A673 (cell line): ENCODE measurements at regions not wholly inside any gene's neighbourhood (a gene's known extent, or its start where the extent isn't known, plus 50 kb on each side); places are given as distances from the start of the nearest gene placed in this dataset.

Experiments used
- EZH2 ChIP-seq: fragments of 200-600 bp; sonication (generic); IDR thresholded peaks from 2 replicates; pipeline ENCODE4 v1.6.1; 2017; ENCODE audit warnings: borderline replicate concordance, low read depth, mild to moderate bottlenecking, mixed read lengths, antibody characterized with exemption, low read length; ENCODE audit not compliant: poor library complexity, severe bottlenecking
- TF ChIP-seq, protein P1 (sequence below): fragments of 300-800, 200-600 bp; sonication (generic); conservative IDR thresholded peaks from 2 replicates; pipeline ENCODE4 v1.5.1; 2017; ENCODE audit warnings: low read depth, mild to moderate bottlenecking, antibody characterized with exemption, low read length, moderate library complexity, mixed read lengths

DNA sequence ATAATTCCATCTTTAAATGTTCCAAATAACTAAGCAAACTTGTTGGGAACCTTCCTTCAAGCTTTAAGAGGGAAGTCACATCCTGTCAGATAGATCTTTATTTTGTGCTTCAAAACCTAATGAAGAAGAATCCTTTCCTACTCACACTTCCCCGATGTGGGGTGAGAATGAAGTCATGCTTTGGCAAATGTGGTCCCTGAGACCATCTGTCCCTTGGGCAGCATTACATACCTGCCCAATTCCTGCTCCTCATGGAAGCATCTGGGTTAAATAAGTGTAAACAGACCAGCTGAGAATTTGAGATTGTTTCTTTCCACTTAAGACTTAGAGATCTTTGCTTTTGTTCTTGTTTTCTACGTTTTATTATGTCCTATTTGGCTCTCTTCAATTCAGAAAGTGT is 606.0 kb upstream of the TMEM132C start:
- TF ChIP-seq, protein P1, sequence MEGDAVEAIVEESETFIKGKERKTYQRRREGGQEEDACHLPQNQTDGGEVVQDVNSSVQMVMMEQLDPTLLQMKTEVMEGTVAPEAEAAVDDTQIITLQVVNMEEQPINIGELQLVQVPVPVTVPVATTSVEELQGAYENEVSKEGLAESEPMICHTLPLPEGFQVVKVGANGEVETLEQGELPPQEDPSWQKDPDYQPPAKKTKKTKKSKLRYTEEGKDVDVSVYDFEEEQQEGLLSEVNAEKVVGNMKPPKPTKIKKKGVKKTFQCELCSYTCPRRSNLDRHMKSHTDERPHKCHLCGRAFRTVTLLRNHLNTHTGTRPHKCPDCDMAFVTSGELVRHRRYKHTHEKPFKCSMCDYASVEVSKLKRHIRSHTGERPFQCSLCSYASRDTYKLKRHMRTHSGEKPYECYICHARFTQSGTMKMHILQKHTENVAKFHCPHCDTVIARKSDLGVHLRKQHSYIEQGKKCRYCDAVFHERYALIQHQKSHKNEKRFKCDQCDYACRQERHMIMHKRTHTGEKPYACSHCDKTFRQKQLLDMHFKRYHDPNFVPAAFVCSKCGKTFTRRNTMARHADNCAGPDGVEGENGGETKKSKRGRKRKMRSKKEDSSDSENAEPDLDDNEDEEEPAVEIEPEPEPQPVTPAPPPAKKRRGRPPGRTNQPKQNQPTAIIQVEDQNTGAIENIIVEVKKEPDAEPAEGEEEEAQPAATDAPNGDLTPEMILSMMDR, result no peak
- no peak for TF ChIP-seq EZH2
